Heart left ventricle (tissue), 16 donors: ENCODE measurements at regions not wholly inside any gene's neighbourhood (a gene's known extent, or its start where the extent isn't known, plus 50 kb on each side); places are given as distances from the start of the nearest gene placed in this dataset.

ENCODE experiments used
- ATAC-seq, 4 donors: fragments of 200-7000 bp; cut with Tn5 transposase; one replicate each; pipeline ENCODE4 v1.9.1; 2020 to 2022; ENCODE audit warnings: moderate library complexity in 4 of 4, mild to moderate bottlenecking in 3 of 4, moderate number of reproducible peaks in 1 of 4
- DNase-seq, 5 donors: peaks; one replicate each; pipeline ENCODE4 v3.0.0-alpha.2; 2020
- H3K27ac ChIP-seq, 12 donors: fragments of 200-600 bp; sonication (generic) in 4 of 12; one replicate each; pipeline versions ENCODE4 v1.5.0 to v1.8.0; 2016 to 2022; ENCODE audit warnings: mild to moderate bottlenecking in 2 of 12
- H3K27me3 ChIP-seq, 9 donors: fragments of 200-600 bp; sonication (generic) in 2 of 9; one replicate each; pipeline versions ENCODE4 v1.5.1 to v1.8.0; 2016 to 2022; ENCODE audit warnings: mild to moderate bottlenecking in 3 of 9
- H3K36me3 ChIP-seq, 9 donors: fragments of 200-600 bp; sonication (generic) in 2 of 9; one replicate each; pipeline versions ENCODE4 v1.5.0 to v1.8.0; 2018 to 2022; ENCODE audit warnings: mild to moderate bottlenecking in 2 of 9
- H3K4me1 ChIP-seq, 12 donors: fragments of 200-600 bp; sonication (generic) in 4 of 12; one replicate each; pipeline versions ENCODE4 v1.5.0 to v1.8.0; 2016 to 2022; ENCODE audit warnings: mild to moderate bottlenecking in 3 of 12
- H3K4me3 ChIP-seq, 12 donors: fragments of 200-600 bp; sonication (generic) in 4 of 12; one replicate each; pipeline versions ENCODE4 v1.5.0 to v1.8.0; 2017 to 2022; ENCODE audit warnings: mild to moderate bottlenecking in 9 of 12, moderate library complexity in 4 of 12
- H3K9me3 ChIP-seq, 12 donors: fragments of 200-600 bp; sonication (generic) in 4 of 12; one replicate each; pipeline versions ENCODE4 v1.5.0 to v1.8.0; 2016 to 2022; ENCODE audit warnings: mild to moderate bottlenecking in 1 of 12
- POLR2A ChIP-seq, 2 donors: fragments of 450-650 bp; IDR thresholded peaks; one replicate each; pipeline ENCODE4 v1.6.1; 2017; ENCODE audit warnings: antibody characterized with exemption in 2 of 2, mild to moderate bottlenecking in 2 of 2, moderate library complexity in 2 of 2
- WGBS, 4 donors: extraction: QIAGEN DNeasy Blood & Tissue Kit in 2 of 4; methylation state at CpG; one replicate each; pipeline versions ENCODE4 v1.1.5 to v1.1.7; 2013 to 2018; 5-methylcytosine and 5-hydroxymethylcytosine counted together
- intact Hi-C, 10 donors: fragments of 100-400 bp; cut with DNase I; formaldehyde crosslinking; loops; one replicate each; pipeline versions ENCODE4 v1.11.1 to v1.14.2; 2022
- TF ChIP-seq, protein P1 (sequence below), 12 donors: fragments of 200-600 bp; sonication (generic) in 4 of 12; IDR thresholded peaks; one replicate each; pipeline versions ENCODE4 v1.5.0 to v1.8.0; 2018 to 2022; ENCODE audit warnings: antibody characterized with exemption in 12 of 12, mild to moderate bottlenecking in 5 of 12
- donor health status: ischemic (EF 13 %, LVEDD 7.1; RV severe dilation, severe dysfunction).
- donor health status: healthy with polysubstance abuse.
- donor health status: DM: no; HTN: yes; CAD: no.
- donor health status: DM: no; HTN: no; CAD: no.
- donor health status: ischemic (EF 25% LVEDD 6.9; RV normal size, moderate dysfunction).
- donor health status: ischemic (EF 25% LVEDD 5.7; RV mildly dilated, moderate dysfunction).
- donor health status: healthy.
- donor health status: DM: yes; HTN: yes; CAD: no.
- donor health status: ischemic (EF 35%, LVEDD 5.7; RV mildly dilated, moderate dysfunction).
- donor health status: nonischemic (EF 11% LVEDD 7.7; RV severe dilation, severe dysfunction).
- donor health status: DM: yes; HTN: yes; CAD: no.
- donor health status: PGD.
- donor health status: ischemic (EF 29% LVEDD 5.4; RV normal size, mild dysfunction).
- donor health status: nonischemic (EF 23%, LVEDD 6.1; RV moderate dilation, normal function).

DNA sequence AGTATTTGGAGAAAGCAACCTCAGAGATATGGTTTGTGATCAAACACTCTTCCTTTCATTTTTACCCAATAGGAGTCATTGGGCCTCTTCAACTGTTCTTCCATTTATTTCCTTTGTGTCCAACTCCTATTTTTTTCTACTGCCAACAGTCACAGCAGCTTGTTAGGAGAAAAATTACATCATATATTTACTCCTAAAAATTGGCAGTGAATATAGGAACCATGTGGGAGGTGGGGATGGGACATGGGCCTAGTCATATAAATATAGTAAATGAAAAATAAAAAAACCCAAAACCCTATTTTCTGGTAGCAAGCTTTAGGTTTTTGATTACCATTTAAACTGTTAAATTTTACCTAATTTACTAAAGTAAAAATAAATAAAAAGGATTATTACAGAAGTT is 134.9 kb upstream of the MPDZ start:
- ATAC-seq (no peak), DNase-seq (no peak)
- TF ChIP-seq, protein P1, sequence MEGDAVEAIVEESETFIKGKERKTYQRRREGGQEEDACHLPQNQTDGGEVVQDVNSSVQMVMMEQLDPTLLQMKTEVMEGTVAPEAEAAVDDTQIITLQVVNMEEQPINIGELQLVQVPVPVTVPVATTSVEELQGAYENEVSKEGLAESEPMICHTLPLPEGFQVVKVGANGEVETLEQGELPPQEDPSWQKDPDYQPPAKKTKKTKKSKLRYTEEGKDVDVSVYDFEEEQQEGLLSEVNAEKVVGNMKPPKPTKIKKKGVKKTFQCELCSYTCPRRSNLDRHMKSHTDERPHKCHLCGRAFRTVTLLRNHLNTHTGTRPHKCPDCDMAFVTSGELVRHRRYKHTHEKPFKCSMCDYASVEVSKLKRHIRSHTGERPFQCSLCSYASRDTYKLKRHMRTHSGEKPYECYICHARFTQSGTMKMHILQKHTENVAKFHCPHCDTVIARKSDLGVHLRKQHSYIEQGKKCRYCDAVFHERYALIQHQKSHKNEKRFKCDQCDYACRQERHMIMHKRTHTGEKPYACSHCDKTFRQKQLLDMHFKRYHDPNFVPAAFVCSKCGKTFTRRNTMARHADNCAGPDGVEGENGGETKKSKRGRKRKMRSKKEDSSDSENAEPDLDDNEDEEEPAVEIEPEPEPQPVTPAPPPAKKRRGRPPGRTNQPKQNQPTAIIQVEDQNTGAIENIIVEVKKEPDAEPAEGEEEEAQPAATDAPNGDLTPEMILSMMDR (IDR thresholded peaks at IDR 0.05) = no peak
- TF ChIP-seq POLR2A (IDR thresholded peaks at IDR 0.05) = no peak
- H3K27ac ChIP-seq = no peak overlapping the region
- H3K36me3 ChIP-seq = no peaks in the 10 kb centered on the region
- H3K4me3 ChIP-seq = no peak overlapping the region
- H3K27me3 ChIP-seq = no peaks in the 10 kb centered on the region
- peaks cover 0 to 14% (median 0%) of the 10 kb centered on the region in 12 donors for H3K4me1 ChIP-seq
- no peaks in the 10 kb centered on the region for H3K9me3 ChIP-seq
- intact Hi-C loops = loop anchor here in 1 of 10 donors (2.0 kb wide), 1 partner anchor 62 kb away; no protein-coding TSS in a partner anchor

DNA sequence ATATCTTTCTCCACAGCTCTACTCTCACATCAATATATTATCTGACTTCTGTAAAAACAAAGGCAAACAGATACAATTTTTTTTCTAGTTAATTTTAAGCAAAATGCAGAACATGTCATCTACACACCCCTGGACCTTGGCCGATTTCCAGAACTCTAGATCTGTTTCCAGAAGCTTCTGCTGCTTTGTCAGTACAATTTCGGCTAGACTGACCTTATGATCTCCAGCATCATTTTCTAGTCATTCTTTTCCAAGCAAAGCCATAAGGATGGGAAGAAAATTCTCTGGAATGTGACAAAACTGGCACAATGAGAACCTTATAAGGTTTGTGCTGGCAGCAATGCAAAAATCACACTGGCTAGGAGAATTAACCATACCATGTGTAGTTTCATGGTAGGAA is 132.8 kb upstream of the MPDZ start:
- Histone ChIP-seq H3K36me3 (no peaks in the 10 kb centered on the region), H3K27me3 (no peaks in the 10 kb centered on the region), H3K27ac (peak overlapping the region in 7 of 12 donors; percentile 1 to 29 (median 15)), H3K4me3 (no peak overlapping the region), H3K9me3 (no peaks in the 10 kb centered on the region), H3K4me1 (peaks cover 0 to 14% (median 0%) of the 10 kb centered on the region in 12 donors)
- ATAC-seq = no peak
- WGBS, 4 donors = 58 to 69% (median 66%) methylated on average over 2 of the region's 2 CpGs
- DNase-seq = peak in 2 of 5 donors; percentile 29 to 32
- intact Hi-C loops = no loop called here
- TF ChIP-seq, protein P1 (IDR thresholded peaks at IDR 0.05) = no peak
- no peak for TF ChIP-seq POLR2A (IDR thresholded peaks at IDR 0.05)

DNA sequence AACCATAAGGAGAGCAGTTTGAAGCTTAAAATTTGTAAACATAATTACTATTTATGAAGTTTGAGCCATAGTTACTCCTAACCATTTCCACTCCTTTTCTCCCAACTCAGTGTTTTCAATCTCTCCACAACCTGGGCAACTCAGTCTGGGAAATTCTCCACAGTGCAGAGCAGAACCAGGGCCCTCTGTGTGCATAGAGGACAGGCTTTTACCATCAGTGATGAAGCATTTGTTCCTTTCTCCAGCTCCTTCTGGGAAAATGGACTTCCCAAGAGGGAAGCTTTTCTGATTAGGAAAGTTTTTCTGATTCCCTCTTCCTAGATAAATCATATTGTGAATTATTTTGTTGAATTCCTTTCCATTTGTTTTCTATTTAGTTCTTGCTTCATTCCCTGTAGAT is 132.3 kb upstream of the MPDZ start:
- Histone ChIP-seq H3K4me1 (peaks cover 0 to 14% (median 0%) of the 10 kb centered on the region in 12 donors), H3K4me3 (no peak overlapping the region), H3K36me3 (no peaks in the 10 kb centered on the region), H3K27me3 (no peaks in the 10 kb centered on the region), H3K27ac (peak overlapping the region in 8 of 12 donors; percentile 6 to 29 (median 24)), H3K9me3 (no peaks in the 10 kb centered on the region)
- TF ChIP-seq POLR2A (IDR thresholded peaks at IDR 0.05) = no peak
- TF ChIP-seq, protein P1 (IDR thresholded peaks at IDR 0.05) = no peak
- ATAC-seq (peak in 1 of 4 donors; percentile 69), DNase-seq (no peak)
- intact Hi-C loops = no loop called here

DNA sequence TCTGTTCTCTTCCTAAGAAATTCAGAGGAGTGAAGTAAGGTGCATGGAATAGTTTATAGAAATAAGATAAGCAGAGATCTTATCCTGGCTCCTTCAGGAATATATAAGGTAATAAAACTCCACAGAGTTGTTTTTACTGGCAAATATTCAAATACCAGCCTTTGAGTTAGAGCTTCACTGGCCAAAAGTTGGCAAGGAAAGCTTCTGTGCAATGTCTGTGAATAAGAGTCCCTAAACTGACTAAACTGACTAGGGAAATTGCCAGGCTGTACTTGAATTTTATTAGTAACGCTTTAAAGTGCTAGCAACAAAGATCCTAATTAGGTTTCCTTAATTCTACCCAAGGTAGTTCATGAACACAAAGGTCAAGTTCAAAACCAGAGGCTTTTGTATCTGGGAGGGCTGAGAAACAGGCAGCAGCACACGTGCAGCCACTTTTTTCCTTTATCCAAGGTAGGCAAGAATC is 131.1 kb upstream of the MPDZ start:
- peaks cover 0 to 14% (median 0%) of the 10 kb centered on the region in 12 donors for H3K4me1 ChIP-seq
- peak overlapping the region in 2 of 12 donors; percentile 15 to 26 for H3K27ac ChIP-seq
- no peak for TF ChIP-seq POLR2A (IDR thresholded peaks at IDR 0.05)
- TF ChIP-seq, protein P1 (IDR thresholded peaks at IDR 0.05) = no peak
- H3K4me3 ChIP-seq = no peak overlapping the region
- no peak for ATAC-seq
- H3K36me3 ChIP-seq = no peaks in the 10 kb centered on the region
- H3K27me3 ChIP-seq = no peaks in the 10 kb centered on the region
- no peak for DNase-seq
- 82 to 93% (median 84%) methylated on average over 2 of the region's 2 CpGs for WGBS, 4 donors
- intact Hi-C loops = no loop called here
- no peaks in the 10 kb centered on the region for H3K9me3 ChIP-seq
